Transverse colon (tissue), 4 donors: ENCODE measurements at regions not wholly inside any gene's neighbourhood (a gene's known extent, or its start where the extent isn't known, plus 50 kb on each side); places are given as distances from the start of the nearest gene placed in this dataset.

Experiments used
- DNase-seq: peaks from one replicate; pipeline ENCODE4 v3.0.0-alpha.2; 2019
- H3K27ac ChIP-seq, 4 donors: fragments of 200-600 bp; sonication (generic); 2 replicates each; pipeline ENCODE4 v1.5.1; 2016 to 2018; ENCODE audit warnings: inconsistent platforms in 4 of 4
- H3K27me3 ChIP-seq: fragments of 200-600 bp; sonication (generic); 2 replicates; pipeline ENCODE4 v1.5.1; 2017; ENCODE audit warnings: inconsistent platforms
- H3K36me3 ChIP-seq, 4 donors: fragments of 200-600 bp; sonication (generic); 2 replicates each; pipeline ENCODE4 v1.5.1; 2017 to 2019; ENCODE audit warnings: inconsistent platforms in 4 of 4
- H3K4me1 ChIP-seq, 4 donors: fragments of 200-600 bp; sonication (generic); 2 replicates each; pipeline ENCODE4 v1.5.1; 2017 to 2020; ENCODE audit warnings: inconsistent platforms in 4 of 4
- H3K4me3 ChIP-seq, 4 donors: fragments of 200-600 bp; sonication (generic); 1 replicate in 1 of 4; 2 replicates in 3 of 4; pipeline versions ENCODE4 v1.5.1 to v1.6.1; 2017 to 2019; ENCODE audit warnings: inconsistent platforms in 4 of 4
- H3K9me3 ChIP-seq, 2 donors: fragments of 200-600 bp; sonication (generic); 2 replicates each; pipeline ENCODE4 v1.5.1; 2017 to 2019; ENCODE audit warnings: inconsistent platforms in 2 of 2
- CTCF ChIP-seq, 5 experiments: fragments of 200-600 bp in 3 of 5; fragments of 450-650 bp in 2 of 5; sonication (generic) in 3 of 5; IDR thresholded peaks; 1 replicate in 2 of 5; 2 replicates in 3 of 5; pipeline ENCODE4 v1.5.1; 2016 to 2017; ENCODE audit warnings: antibody characterized with exemption in 5 of 5, inconsistent platforms in 3 of 5, mild to moderate bottlenecking in 2 of 5, moderate library complexity in 1 of 5
- EP300 ChIP-seq: sonication (generic); formaldehyde crosslinking; IDR thresholded peaks from one replicate; pipeline ENCODE4 v1.6.1; 2017; ENCODE audit warnings: antibody characterized with exemption, low read depth
- POLR2A ChIP-seq: fragments of 450-650 bp; IDR thresholded peaks from one replicate; pipeline ENCODE4 v1.6.1; 2016; ENCODE audit warnings: antibody characterized with exemption, mild to moderate bottlenecking, moderate library complexity
- POLR2AphosphoS5 ChIP-seq, 3 donors: sonication (generic); formaldehyde crosslinking; IDR thresholded peaks; one replicate each; pipeline ENCODE4 v1.6.1; 2016; ENCODE audit warnings: antibody characterized with exemption in 3 of 3
- WGBS, 2 donors: methylation state at CpG; one replicate each; pipeline ENCODE4 v1.1.5; 2018; ENCODE audit warnings: low coverage in 1 of 2; 5-methylcytosine and 5-hydroxymethylcytosine counted together
- in situ Hi-C, 4 donors: fragments of 200-750 bp; cut with MboI; loops; one replicate each; pipeline versions ENCODE4 v1.15.0 to v1.15.1; 2017; ENCODE audit warnings: low sequenced_read_pairs in 3 of 4, low pct_ligation_motif_present in 1 of 4, low pct_unique_long_range_greater_than_20kb in 1 of 4
- intact Hi-C: fragments of 100-400 bp; cut with DNase I; formaldehyde crosslinking; loops from one replicate; pipeline ENCODE4 v1.15.1; 2023; ENCODE audit warnings: low total_unique reads

GRCh38 chr6:51342393-51342792 is 523.7 kb downstream of the TFAP2B start:
- TF ChIP-seq POLR2AphosphoS5 (IDR thresholded peaks at IDR 0.05) (no peak), POLR2A (no peak), CTCF (IDR thresholded peaks at IDR 0.05) (no peak), EP300 (no peak)
- DNase-seq: no peak
- Histone ChIP-seq H3K9me3 (no peaks in the 10 kb centered on the region), H3K27ac (no peak overlapping the region), H3K27me3 (no peaks in the 10 kb centered on the region), H3K4me3 (no peak overlapping the region), H3K4me1 (no peaks in the 10 kb centered on the region), H3K36me3 (no peaks in the 10 kb centered on the region)
- WGBS, 2 donors: 72 to 84% methylated on average over 6 of the region's 6 CpGs
- intact Hi-C loops: no loop called here
- in situ Hi-C loops: no loop called here

DNA sequence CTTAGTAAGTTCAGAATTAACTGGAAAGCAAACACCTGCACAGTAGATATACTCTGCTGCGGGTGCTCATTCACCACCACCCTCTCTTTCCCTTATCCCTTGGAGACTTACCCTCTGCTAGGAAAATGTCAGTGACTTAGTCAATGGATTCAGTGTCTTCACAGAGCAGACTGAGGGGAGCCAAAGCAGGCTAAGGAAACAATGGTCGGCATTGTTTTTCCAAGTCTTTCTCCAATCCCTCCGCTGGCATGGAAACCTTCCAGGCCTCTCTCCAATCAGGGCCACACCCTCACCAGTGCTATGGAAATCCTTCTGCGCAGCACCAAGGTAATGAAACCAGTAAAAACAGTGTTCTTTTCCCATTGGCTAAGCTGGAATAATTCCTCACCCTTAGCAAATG is 531.2 kb downstream of the TFAP2B start:
- in situ Hi-C loops (loop anchor here in 1 of 4 donors (25.0 kb wide), 1 partner anchor 538 kb away; the partner anchor contains the start of gene TFAP2B), intact Hi-C loops (no loop called here)
- H3K36me3 ChIP-seq: no peaks in the 10 kb centered on the region
- H3K27ac ChIP-seq: no peak overlapping the region
- WGBS, 2 donors: 47 to 70% methylated on average over 3 to 4 of the region's 4 CpGs
- no peaks in the 10 kb centered on the region for H3K9me3 ChIP-seq
- no peak for TF ChIP-seq POLR2A
- no peak for TF ChIP-seq EP300
- TF ChIP-seq CTCF (IDR thresholded peaks at IDR 0.05): no peak
- no peak for TF ChIP-seq POLR2AphosphoS5 (IDR thresholded peaks at IDR 0.05)
- H3K4me3 ChIP-seq: no peak overlapping the region
- no peaks in the 10 kb centered on the region for H3K4me1 ChIP-seq
- peak; percentile 8 for DNase-seq
- H3K27me3 ChIP-seq: no peaks in the 10 kb centered on the region

DNA sequence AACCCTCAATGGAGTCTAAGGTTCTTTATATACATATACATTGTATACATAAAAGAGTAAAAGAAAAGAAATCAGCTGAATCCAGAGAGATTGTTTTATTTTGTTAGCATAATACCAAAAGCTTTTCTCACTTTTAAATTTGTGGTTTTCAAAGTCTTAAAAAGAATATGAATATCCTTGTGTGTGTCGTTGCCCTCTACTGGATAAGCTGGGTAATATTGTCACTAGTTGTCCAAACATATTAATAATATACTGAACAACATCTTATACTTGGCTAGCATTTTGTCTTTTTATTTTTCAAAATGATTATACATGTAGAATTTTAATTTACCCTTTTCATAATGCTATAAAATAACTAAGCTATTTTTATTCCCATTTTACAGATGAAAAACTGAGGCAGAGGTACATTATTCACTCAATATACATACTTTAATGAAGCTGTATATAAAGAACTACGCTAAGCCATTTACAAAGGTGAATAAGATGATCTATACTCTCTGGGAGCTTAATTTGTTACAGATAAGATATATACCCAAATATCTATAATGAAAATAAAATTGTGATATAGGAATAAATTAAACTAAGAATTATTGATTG is 531.7 kb downstream of the TFAP2B start:
- WGBS, 2 donors: 76 to 79% methylated on average over 2 of the region's 2 CpGs
- no peak for DNase-seq
- in situ Hi-C loops (loop anchor here in 1 of 4 donors (25.0 kb wide), 1 partner anchor 538 kb away; the partner anchor contains the start of gene TFAP2B), intact Hi-C loops (no loop called here)
- Histone ChIP-seq H3K27me3 (no peaks in the 10 kb centered on the region), H3K27ac (no peak overlapping the region), H3K36me3 (no peaks in the 10 kb centered on the region), H3K4me3 (no peak overlapping the region), H3K9me3 (no peaks in the 10 kb centered on the region), H3K4me1 (no peaks in the 10 kb centered on the region)
- no peak for TF ChIP-seq POLR2A
- TF ChIP-seq CTCF (IDR thresholded peaks at IDR 0.05): peak; percentile 27 to 43 (median 31)

- H3K4me1 ChIP-seq: no peaks in the 10 kb centered on the region
- intact Hi-C loops (no loop called here), in situ Hi-C loops (loop anchor here in 1 of 4 donors (25.0 kb wide), 1 partner anchor 540 kb away; the partner anchor contains the start of gene TFAP2B)
- no peaks in the 10 kb centered on the region for H3K27me3 ChIP-seq
- no peak overlapping the region for H3K27ac ChIP-seq
- TF ChIP-seq CTCF (IDR thresholded peaks at IDR 0.05) (no peak), POLR2AphosphoS5 (IDR thresholded peaks at IDR 0.05) (no peak), EP300 (no peak), POLR2A (no peak)
- DNase-seq: no peak
- no peaks in the 10 kb centered on the region for H3K9me3 ChIP-seq
- 93% methylated on average over 2 of the region's 2 CpGs; no CpG with 5 or more reads in 1 of the 2 donors for WGBS, 2 donors
- H3K36me3 ChIP-seq: no peaks in the 10 kb centered on the region
- no peak overlapping the region for H3K4me3 ChIP-seq
These were observed 533.9 kb downstream of the TFAP2B start for GRCh38 chr6:51352506-51353029.
